SK-N-SH treated with all-trans-retinoic acid at 6 μM for 48 hours (cell line): ENCODE measurements at regions not wholly inside any gene's neighbourhood (a gene's known extent, or its start where the extent isn't known, plus 50 kb on each side); places are given as distances from the start of the nearest gene placed in this dataset.

ENCODE experiments used
- ARNTL ChIP-seq: fragments of 450-650 bp; formaldehyde crosslinking; IDR thresholded peaks from 2 replicates; pipeline ENCODE4 v1.5.0; 2020; ENCODE audit warnings: low read depth, mild to moderate bottlenecking, moderate library complexity, borderline replicate concordance
- BACH2 ChIP-seq: fragments of 250-450 bp; sonication (Bioruptor Pico); IDR thresholded peaks from 2 replicates; pipeline ENCODE4 v1.9.0; 2021; ENCODE audit warnings: mild to moderate bottlenecking, borderline replicate concordance
- CREB5 ChIP-seq: fragments of 250-450 bp; sonication (Bioruptor Pico); IDR thresholded peaks from 2 replicates; pipeline ENCODE4 v1.5.1; 2020; ENCODE audit warnings: low read depth, mild to moderate bottlenecking, moderate library complexity
- CSDC2 ChIP-seq: fragments of 250-450 bp; sonication (Bioruptor Pico); IDR thresholded peaks from 2 replicates; pipeline ENCODE4 v1.5.0; 2020; ENCODE audit warnings: mild to moderate bottlenecking, moderate library complexity
- ESRRG ChIP-seq: fragments of 250-450 bp; sonication (Bioruptor Pico); IDR thresholded peaks from 2 replicates; pipeline ENCODE4 v1.6.1; 2021; ENCODE audit warnings: mild to moderate bottlenecking
- GLIS3 ChIP-seq: fragments of 250-450 bp; sonication (Bioruptor Pico); IDR thresholded peaks from 2 replicates; pipeline ENCODE4 v1.5.0; 2020; ENCODE audit warnings: mild to moderate bottlenecking, moderate library complexity
- ISL1 ChIP-seq: fragments of 250-450 bp; sonication (Bioruptor Pico); IDR thresholded peaks from 2 replicates; pipeline ENCODE4 v2.1.2; 2022; ENCODE audit warnings: mild to moderate bottlenecking, moderate library complexity
- PATZ1 ChIP-seq: fragments of 250-450 bp; sonication (Bioruptor Pico); IDR thresholded peaks from 2 replicates; pipeline ENCODE4 v1.8.0; 2020; ENCODE audit warnings: mild to moderate bottlenecking, moderate library complexity, borderline replicate concordance
- PPARA ChIP-seq: fragments of 250-450 bp; sonication (Bioruptor Pico); IDR thresholded peaks from 2 replicates; pipeline ENCODE4 v1.5.0; 2020; ENCODE audit warnings: mild to moderate bottlenecking, borderline replicate concordance
- RARB ChIP-seq: fragments of 250-450 bp; sonication (Bioruptor Pico); IDR thresholded peaks from 2 replicates; pipeline ENCODE4 v1.8.0; 2021; ENCODE audit warnings: mild to moderate bottlenecking, moderate library complexity
- TOX ChIP-seq: fragments of 250-450 bp; sonication (Bioruptor Pico); IDR thresholded peaks from 2 replicates; pipeline ENCODE4 v1.8.0; 2021; ENCODE audit warnings: mild to moderate bottlenecking, moderate library complexity, borderline replicate concordance
- ZFP30 ChIP-seq: fragments of 450-650 bp; formaldehyde crosslinking; IDR thresholded peaks from 2 replicates; pipeline ENCODE4 v1.5.0; 2022; ENCODE audit warnings: mild to moderate bottlenecking, moderate library complexity
- ZNF565 ChIP-seq: fragments of 450-650 bp; formaldehyde crosslinking; conservative IDR thresholded peaks from 2 replicates; pipeline ENCODE4 v1.5.0; 2020; ENCODE audit warnings: low read depth, mild to moderate bottlenecking, moderate library complexity

- TF ChIP-seq ZNF565 (no peak), ZFP30 (CRISPR knock-in tag) (no peak), ESRRG (CRISPR knock-in tag) (no peak), BACH2 (CRISPR knock-in tag) (no peak), TOX (CRISPR knock-in tag) (no peak), PATZ1 (no peak), ISL1 (CRISPR knock-in tag) (no peak), PPARA (no peak), GLIS3 (CRISPR knock-in tag) (no peak), ARNTL (CRISPR knock-in tag) (no peak), CREB5 (CRISPR knock-in tag) (no peak), RARB (CRISPR knock-in tag) (no peak), CSDC2 (no peak)
Observed at GRCh38 chr13:40109351-40109844, 453.9 kb downstream of the COG6 start.
